HG03280 (cell line): ENCODE measurements at regions not wholly inside any gene's neighbourhood (a gene's known extent, or its start where the extent isn't known, plus 50 kb on each side); places are given as distances from the start of the nearest gene placed in this dataset.

Experiments
- ATAC-seq: cut with Tn5 transposase; IDR thresholded peaks from one replicate; pipeline ENCODE4 v1.9.1; 2021; ENCODE audit warnings: mild to moderate bottlenecking, moderate library complexity; ENCODE audit not compliant: unreplicated experiment

GRCh38 chr3:107323723-107324122 is 53.5 kb upstream of the CCDC54 start:
- no peak for ATAC-seq

GRCh38 chr3:107325446-107325845 is 51.8 kb upstream of the CCDC54 start:
- no peak for ATAC-seq
